Tibial nerve (tissue), 4 donors: ENCODE measurements at regions not wholly inside any gene's neighbourhood (a gene's known extent, or its start where the extent isn't known, plus 50 kb on each side); places are given as distances from the start of the nearest gene placed in this dataset.

ENCODE experiments used
- CTCF ChIP-seq, 5 experiments: fragments of 200-600 bp in 3 of 5; fragments of 450-650 bp in 2 of 5; sonication (generic) in 3 of 5; IDR thresholded peaks; one replicate each; pipeline ENCODE4 v1.5.1; 2016 to 2019; ENCODE audit warnings: antibody characterized with exemption in 5 of 5, mild to moderate bottlenecking in 3 of 5, moderate library complexity in 2 of 5
- EP300 ChIP-seq, 2 donors: sonication (generic); formaldehyde crosslinking; IDR thresholded peaks; one replicate each; pipeline ENCODE4 v1.6.1; 2017; ENCODE audit warnings: antibody characterized with exemption in 2 of 2, mild to moderate bottlenecking in 1 of 2

GRCh38 chr14:101369916-101370592 is 191.2 kb upstream of the DIO3 start:
- no peak for TF ChIP-seq CTCF (IDR thresholded peaks at IDR 0.05)
- TF ChIP-seq EP300 (IDR thresholded peaks at IDR 0.05), result no peak
